Psoas muscle (tissue), 7 donors: ENCODE measurements at regions not wholly inside any gene's neighbourhood (a gene's known extent, or its start where the extent isn't known, plus 50 kb on each side); places are given as distances from the start of the nearest gene placed in this dataset.

Experiments
- ATAC-seq, 4 donors: fragments of 200-7000 bp; cut with Tn5 transposase; one replicate each; pipeline ENCODE4 v1.9.1; 2020; ENCODE audit warnings: moderate library complexity in 3 of 4, mild to moderate bottlenecking in 2 of 4
- DNase-seq, 2 donors: peaks; one replicate each; pipeline ENCODE4 v3.0.0-alpha.2; 2020
- H3K27ac ChIP-seq: fragments of 200-600 bp; one replicate; pipeline ENCODE4 v1.8.0; 2022
- H3K27me3 ChIP-seq, 3 donors: fragments of 200-600 bp in 1 of 3; one replicate each; pipeline versions ENCODE4 v1.6.1 to v1.8.0; 2013 to 2022; ENCODE audit warnings: low read length in 2 of 3, mild to moderate bottlenecking in 2 of 3, moderate library complexity in 1 of 3; ENCODE audit not compliant: insufficient read depth in 3 of 3
- H3K36me3 ChIP-seq, 2 donors: fragments of 200-600 bp in 1 of 2; one replicate each; pipeline versions ENCODE4 v1.6.1 to v1.8.0; 2013 to 2022; ENCODE audit warnings: low read depth in 1 of 2, mild to moderate bottlenecking in 1 of 2, moderate library complexity in 1 of 2; ENCODE audit not compliant: insufficient read depth in 1 of 2
- H3K4me1 ChIP-seq: fragments of 200-600 bp; one replicate; pipeline ENCODE4 v1.8.0; 2022
- H3K4me3 ChIP-seq: fragments of 200-600 bp; one replicate; pipeline ENCODE4 v1.8.0; 2022; ENCODE audit warnings: mild to moderate bottlenecking
- H3K9me3 ChIP-seq: fragments of 200-600 bp; one replicate; pipeline ENCODE4 v1.8.0; 2022
- CTCF ChIP-seq: fragments of 200-600 bp; IDR thresholded peaks from one replicate; pipeline ENCODE4 v1.8.0; 2022; ENCODE audit warnings: antibody characterized with exemption
- WGBS, 3 donors: extraction: QIAGEN DNeasy Blood & Tissue Kit; methylation state at CpG; one replicate each; pipeline versions ENCODE4 v1.1.6 to v1.1.7; 2013; 5-methylcytosine and 5-hydroxymethylcytosine counted together
- intact Hi-C, 2 donors: fragments of 100-400 bp; cut with DNase I; formaldehyde crosslinking; loops; one replicate each; pipeline versions ENCODE4 v1.11.0 to v1.14.2; 2022
- donor health status: healthy with polysubstance abuse.
- donor health status: DM: no; HTN: no; CAD: no; lungs with moderate emphysema.
- donor health status: Bipolar disorder and iron deficiency.
- donor health status: healthy.
- donor health status: DM: yes; HTN: yes; CAD: no.
- donor health status: DM: no; HTN: no; CAD: no.
- donor health status: DM: yes; HTN: yes; CAD: no.

GRCh38 chr1:82844911-82845827 lies 1044.4 kb downstream of the ADGRL2 start:
- ATAC-seq (no peak), DNase-seq (no peak)
- no peak overlapping the region for H3K27ac ChIP-seq
- H3K27me3 ChIP-seq: no peaks in the 10 kb centered on the region
- H3K4me1 ChIP-seq: no peaks in the 10 kb centered on the region
- no peaks in the 10 kb centered on the region for H3K9me3 ChIP-seq
- 53 to 69% (median 57%) methylated on average over 4 of the region's 4 CpGs for WGBS, 3 donors
- TF ChIP-seq CTCF: no peak
- no peaks in the 10 kb centered on the region for H3K36me3 ChIP-seq
- intact Hi-C loops: no loop called here
- H3K4me3 ChIP-seq: no peak overlapping the region

GRCh38 chr1:82844447-82844846 lies 1043.7 kb downstream of the ADGRL2 start:
- intact Hi-C loops: no loop called here
- no peak overlapping the region for H3K4me3 ChIP-seq
- TF ChIP-seq CTCF: no peak
- H3K4me1 ChIP-seq: no peaks in the 10 kb centered on the region
- DNase-seq (no peak), ATAC-seq (no peak)
- no peaks in the 10 kb centered on the region for H3K36me3 ChIP-seq
- no peaks in the 10 kb centered on the region for H3K9me3 ChIP-seq
- no peak overlapping the region for H3K27ac ChIP-seq
- H3K27me3 ChIP-seq: no peaks in the 10 kb centered on the region
- 89 to 98% (median 97%) methylated on average over 2 of the region's 2 CpGs for WGBS, 3 donors

GRCh38 chr1:82843876-82844275 lies 1043.1 kb downstream of the ADGRL2 start:
- intact Hi-C loops: no loop called here
- Histone ChIP-seq H3K27me3 (no peaks in the 10 kb centered on the region), H3K27ac (no peak overlapping the region), H3K4me1 (no peaks in the 10 kb centered on the region), H3K4me3 (no peak overlapping the region), H3K9me3 (no peaks in the 10 kb centered on the region), H3K36me3 (no peaks in the 10 kb centered on the region)
- 87 to 94% (median 90%) methylated on average over 10 of the region's 10 CpGs for WGBS, 3 donors
- no peak for ATAC-seq
- no peak for DNase-seq
- no peak for TF ChIP-seq CTCF

GRCh38 chr1:82840192-82840591 lies 1039.5 kb downstream of the ADGRL2 start:
- no peak overlapping the region for H3K4me3 ChIP-seq

More at GRCh38 chr1:82840192-82840591, 1039.5 kb downstream of the ADGRL2 start:
- Histone ChIP-seq H3K27ac (no peak overlapping the region), H3K27me3 (no peaks in the 10 kb centered on the region), H3K4me1 (no peaks in the 10 kb centered on the region), H3K9me3 (no peaks in the 10 kb centered on the region), H3K36me3 (no peaks in the 10 kb centered on the region)
- no peak for TF ChIP-seq CTCF
- no peak for DNase-seq
- ATAC-seq: no peak
- 38 to 69% (median 49%) methylated on average over 2 of the region's 2 CpGs for WGBS, 3 donors
- intact Hi-C loops: no loop called here
